Endothelial cell (in vitro differentiated cells): ENCODE measurements at regions not wholly inside any gene's neighbourhood (a gene's known extent, or its start where the extent isn't known, plus 50 kb on each side); places are given as distances from the start of the nearest gene placed in this dataset.
A peak's percentile ranks its signal among the peaks of the same experiment; 100 is the strongest.

Source experiments
- DNase-seq: peaks from one replicate; pipeline ENCODE4 v3.0.0; 2021; ENCODE audit warnings: low spot score
- H3K27ac Mint-ChIP-seq: one replicate; pipeline ENCODE4 v1.8.0; 2021; ENCODE audit warnings: mixed read lengths, inconsistent platforms; ENCODE audit not compliant: unreplicated experiment
- H3K27me3 Mint-ChIP-seq: one replicate; pipeline ENCODE4 v1.8.0; 2021; ENCODE audit warnings: mild to moderate bottlenecking, moderate library complexity, mixed read lengths, inconsistent platforms; ENCODE audit not compliant: unreplicated experiment
- H3K36me3 Mint-ChIP-seq: one replicate; pipeline ENCODE4 v1.8.0; 2021; ENCODE audit warnings: mild to moderate bottlenecking, low read depth, mixed read lengths, inconsistent platforms; ENCODE audit not compliant: unreplicated experiment
- H3K4me1 Mint-ChIP-seq: one replicate; pipeline ENCODE4 v1.8.0; 2021; ENCODE audit warnings: mild to moderate bottlenecking, mixed read lengths, inconsistent platforms; ENCODE audit not compliant: unreplicated experiment
- H3K4me3 Mint-ChIP-seq: one replicate; pipeline ENCODE4 v1.8.0; 2021; ENCODE audit warnings: mild to moderate bottlenecking, mixed read lengths, inconsistent platforms; ENCODE audit not compliant: unreplicated experiment
- H3K9me3 Mint-ChIP-seq: one replicate; pipeline ENCODE4 v1.8.0; 2021; ENCODE audit warnings: mixed read lengths, inconsistent platforms; ENCODE audit not compliant: unreplicated experiment
- TF ChIP-seq, protein P1 (sequence below): fragments of 200-600 bp; sonication (generic); IDR thresholded peaks from one replicate; pipeline ENCODE4 v1.5.0; 2021; ENCODE audit warnings: antibody characterized with exemption; ENCODE audit not compliant: unreplicated experiment

DNA sequence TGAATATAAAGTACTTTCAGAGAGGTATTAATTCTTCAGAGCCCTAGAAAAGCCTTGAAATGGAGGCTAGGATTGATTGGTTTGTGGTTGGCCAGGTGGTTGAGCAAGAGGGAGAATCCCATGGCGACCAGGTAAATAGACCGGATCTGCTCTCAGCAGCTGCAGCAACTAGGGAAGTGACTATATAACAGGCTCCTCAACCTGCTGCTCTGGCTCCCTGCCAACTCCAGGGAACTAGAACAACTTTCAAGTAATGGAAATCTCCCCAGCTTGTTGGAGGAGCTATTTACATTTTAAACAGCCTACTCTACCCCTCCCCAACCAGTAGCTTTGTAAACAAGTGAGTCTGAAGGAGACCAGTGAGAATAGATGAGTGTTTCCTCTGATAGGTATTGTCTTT lies 121.8 kb upstream of the CADM2 start:
- peaks cover 4% of the 10 kb centered on the region for H3K4me1 Mint-ChIP-seq
- peak; percentile 22 for DNase-seq
- no peak overlapping the region for H3K27ac Mint-ChIP-seq

DNA sequence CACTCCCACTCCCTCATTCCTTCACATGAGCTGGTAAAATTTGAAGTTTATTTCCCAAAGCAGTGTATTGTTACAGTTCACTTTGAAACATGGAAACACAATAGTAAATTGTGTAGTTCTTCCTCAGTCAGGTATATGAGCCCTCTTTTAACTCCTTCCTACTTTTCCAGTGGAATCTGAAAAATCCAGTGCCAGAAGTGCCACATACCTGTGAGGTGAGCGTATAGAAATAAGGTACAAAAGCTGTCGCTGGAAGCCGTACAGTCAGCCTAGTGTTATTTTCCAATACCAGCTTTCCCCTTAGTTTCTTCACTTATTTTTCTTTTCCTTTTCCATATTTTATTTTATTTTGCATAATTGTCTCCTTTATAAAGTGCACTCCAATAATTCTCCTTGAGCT lies 81.7 kb upstream of the CADM2 start:
- H3K27ac Mint-ChIP-seq, result no peak overlapping the region
- H3K36me3 Mint-ChIP-seq, result no peaks in the 10 kb centered on the region
- no peaks in the 10 kb centered on the region for H3K4me1 Mint-ChIP-seq
- H3K4me3 Mint-ChIP-seq, result no peak overlapping the region
- H3K27me3 Mint-ChIP-seq, result no peaks in the 10 kb centered on the region
- no peak for DNase-seq
- TF ChIP-seq, protein P1, sequence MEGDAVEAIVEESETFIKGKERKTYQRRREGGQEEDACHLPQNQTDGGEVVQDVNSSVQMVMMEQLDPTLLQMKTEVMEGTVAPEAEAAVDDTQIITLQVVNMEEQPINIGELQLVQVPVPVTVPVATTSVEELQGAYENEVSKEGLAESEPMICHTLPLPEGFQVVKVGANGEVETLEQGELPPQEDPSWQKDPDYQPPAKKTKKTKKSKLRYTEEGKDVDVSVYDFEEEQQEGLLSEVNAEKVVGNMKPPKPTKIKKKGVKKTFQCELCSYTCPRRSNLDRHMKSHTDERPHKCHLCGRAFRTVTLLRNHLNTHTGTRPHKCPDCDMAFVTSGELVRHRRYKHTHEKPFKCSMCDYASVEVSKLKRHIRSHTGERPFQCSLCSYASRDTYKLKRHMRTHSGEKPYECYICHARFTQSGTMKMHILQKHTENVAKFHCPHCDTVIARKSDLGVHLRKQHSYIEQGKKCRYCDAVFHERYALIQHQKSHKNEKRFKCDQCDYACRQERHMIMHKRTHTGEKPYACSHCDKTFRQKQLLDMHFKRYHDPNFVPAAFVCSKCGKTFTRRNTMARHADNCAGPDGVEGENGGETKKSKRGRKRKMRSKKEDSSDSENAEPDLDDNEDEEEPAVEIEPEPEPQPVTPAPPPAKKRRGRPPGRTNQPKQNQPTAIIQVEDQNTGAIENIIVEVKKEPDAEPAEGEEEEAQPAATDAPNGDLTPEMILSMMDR, result no peak
- no peaks in the 10 kb centered on the region for H3K9me3 Mint-ChIP-seq

More for the DNA sequence above, 121.8 kb upstream of the CADM2 start:
- Mint-ChIP-seq H3K4me3 (no peak overlapping the region), H3K9me3 (no peaks in the 10 kb centered on the region), H3K27me3 (no peaks in the 10 kb centered on the region), H3K36me3 (no peaks in the 10 kb centered on the region)
- TF ChIP-seq, protein P1, result no peak

DNA sequence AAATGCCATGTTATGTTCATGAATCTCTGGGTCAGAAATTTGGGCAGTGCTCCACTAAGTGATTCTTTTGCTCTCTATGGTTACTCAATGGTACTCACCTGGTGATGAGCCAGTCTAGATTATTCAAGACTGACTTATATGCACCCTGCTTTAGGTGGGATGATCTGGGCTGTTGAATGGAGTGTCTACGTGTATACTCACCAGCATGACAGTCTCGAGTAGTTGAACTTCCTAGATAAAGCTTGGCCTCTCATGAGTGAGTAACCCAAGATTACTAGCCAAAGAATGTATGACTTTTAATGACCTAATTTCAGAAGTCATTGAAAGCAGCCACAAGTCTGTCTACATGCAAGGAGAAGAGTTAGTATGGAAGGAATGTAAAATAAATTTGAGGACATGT lies 77.5 kb upstream of the CADM2 start:
- Mint-ChIP-seq H3K4me1 (no peaks in the 10 kb centered on the region), H3K27me3 (no peaks in the 10 kb centered on the region), H3K27ac (no peak overlapping the region), H3K4me3 (no peak overlapping the region), H3K9me3 (no peaks in the 10 kb centered on the region), H3K36me3 (no peaks in the 10 kb centered on the region)
- TF ChIP-seq, protein P1, result no peak
- no peak for DNase-seq

DNA sequence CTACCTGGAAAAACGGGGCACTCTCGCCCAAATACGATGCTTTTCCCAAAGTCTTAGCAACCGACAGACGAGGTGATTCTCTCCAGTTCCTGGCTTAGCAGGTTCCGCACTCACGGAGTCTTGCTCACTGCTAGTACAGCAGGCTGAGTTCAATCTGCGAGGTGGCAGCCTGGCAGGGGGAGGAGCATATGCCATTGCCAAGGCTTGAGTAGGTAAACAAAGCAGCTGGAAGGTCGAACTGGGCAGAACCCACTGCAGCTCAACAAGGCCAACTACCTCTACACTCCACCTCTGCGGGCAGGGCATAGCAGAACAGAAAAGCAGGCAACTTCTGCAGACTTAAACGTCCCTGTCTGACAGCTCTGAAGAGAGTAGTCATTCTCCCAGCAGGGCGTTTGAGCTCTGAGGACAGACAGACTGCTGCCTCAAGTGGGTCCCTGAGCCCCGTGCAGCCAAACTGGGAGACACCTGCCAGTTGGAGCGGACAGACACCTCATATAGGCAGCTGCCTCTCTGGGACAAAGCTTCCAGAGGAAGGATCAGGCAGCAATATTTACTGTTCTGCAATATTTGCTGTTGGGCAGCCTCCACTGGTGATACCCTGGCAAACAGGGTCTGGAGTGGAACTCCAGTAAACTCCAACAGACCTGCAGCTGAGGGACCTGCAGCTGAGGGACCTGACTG lies 73.4 kb upstream of the CADM2 start:
- Mint-ChIP-seq H3K27me3 (no peaks in the 10 kb centered on the region), H3K27ac (no peak overlapping the region), H3K36me3 (no peaks in the 10 kb centered on the region), H3K4me1 (no peaks in the 10 kb centered on the region), H3K4me3 (no peak overlapping the region), H3K9me3 (no peaks in the 10 kb centered on the region)
- no peak for DNase-seq
- TF ChIP-seq, protein P1, result no peak

DNA sequence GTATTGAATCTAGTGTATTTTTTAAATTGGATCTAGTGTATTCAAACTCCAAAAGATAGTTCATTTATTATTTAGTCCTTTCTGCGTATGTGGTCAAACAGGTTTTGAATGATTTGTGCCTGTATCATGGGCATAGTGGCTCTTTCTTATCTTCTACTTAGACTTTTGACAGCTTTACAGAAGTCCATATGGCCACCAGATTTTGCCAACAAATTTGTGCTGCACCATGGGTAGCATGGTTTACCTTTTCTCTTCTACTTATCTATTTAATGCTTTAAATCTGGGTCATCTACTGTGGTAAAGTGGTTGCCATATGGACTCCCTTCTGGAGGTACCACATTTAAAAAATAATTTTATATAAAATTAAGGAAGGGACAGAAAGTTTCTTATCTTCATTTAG lies 66.9 kb upstream of the CADM2 start:
- Mint-ChIP-seq H3K4me3 (no peak overlapping the region), H3K27me3 (no peaks in the 10 kb centered on the region), H3K36me3 (no peaks in the 10 kb centered on the region), H3K27ac (no peak overlapping the region), H3K9me3 (no peaks in the 10 kb centered on the region), H3K4me1 (no peaks in the 10 kb centered on the region)
- DNase-seq, result no peak
- TF ChIP-seq, protein P1, result no peak
